HEK293T (cell line): ENCODE measurements at regions not wholly inside any gene's neighbourhood (a gene's known extent, or its start where the extent isn't known, plus 50 kb on each side); places are given as distances from the start of the nearest gene placed in this dataset.

Source experiments
- ELF4 ChIP-seq: fragments of 450-650 bp; IDR thresholded peaks from 2 replicates; pipeline ENCODE4 v1.6.1; 2017; ENCODE audit warnings: antibody characterized with exemption
- FOXA1 ChIP-seq: fragments of 450-650 bp; IDR thresholded peaks from 2 replicates; pipeline ENCODE4 v1.6.1; 2016; ENCODE audit warnings: mild to moderate bottlenecking
- FOXK2 ChIP-seq: fragments of 450-650 bp; IDR thresholded peaks from 2 replicates; pipeline ENCODE4 v1.6.1; 2016; ENCODE audit warnings: mild to moderate bottlenecking
- FOXM1 ChIP-seq: fragments of 450-650 bp; IDR thresholded peaks from 2 replicates; pipeline ENCODE4 v1.6.1; 2017; ENCODE audit warnings: mild to moderate bottlenecking, borderline replicate concordance
- L3MBTL2 ChIP-seq: fragments of 450-650 bp; conservative IDR thresholded peaks from 2 replicates; pipeline ENCODE4 v1.6.1; 2016; ENCODE audit warnings: mild to moderate bottlenecking
- NFRKB ChIP-seq: fragments of 450-650 bp; IDR thresholded peaks from 2 replicates; pipeline ENCODE4 v1.6.1; 2016; ENCODE audit warnings: mild to moderate bottlenecking, moderate library complexity
- SP1 ChIP-seq: fragments of 450-650 bp; IDR thresholded peaks from 2 replicates; pipeline ENCODE4 v1.6.1; 2017
- TARDBP ChIP-seq: fragments of 450-650 bp; IDR thresholded peaks from 2 replicates; pipeline ENCODE4 v1.6.1; 2016

DNA sequence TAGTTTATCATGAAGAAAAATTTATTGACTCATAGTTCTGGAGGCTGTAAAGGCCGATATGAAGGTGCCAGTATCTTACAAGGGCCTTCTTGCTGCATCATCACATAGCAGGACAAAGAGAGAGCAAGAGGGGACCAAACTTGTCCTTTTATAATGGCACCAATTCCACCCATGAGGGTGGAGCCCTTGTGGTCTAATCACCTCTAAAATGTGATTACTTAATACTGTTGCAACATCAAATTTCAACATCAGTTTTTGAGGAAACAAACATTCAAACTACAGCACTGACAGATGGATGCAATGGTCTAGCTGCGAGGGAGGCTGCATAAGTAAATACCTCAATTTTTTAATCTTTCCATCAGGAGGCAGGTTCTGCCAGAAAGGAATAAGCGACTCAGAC lies 76.7 kb upstream of the LAMA2 start:
- no peak for TF ChIP-seq FOXM1
- no peak for TF ChIP-seq L3MBTL2
- no peak for TF ChIP-seq ELF4
- no peak for TF ChIP-seq SP1
- no peak for TF ChIP-seq FOXA1
- TF ChIP-seq FOXK2: no peak
- TF ChIP-seq NFRKB: no peak
- TF ChIP-seq TARDBP: no peak
